OCI-M1 (cell line): ENCODE measurements at regions not wholly inside any gene's neighbourhood (a gene's known extent, or its start where the extent isn't known, plus 50 kb on each side); places are given as distances from the start of the nearest gene placed in this dataset.
A peak's percentile ranks its signal among the peaks of the same experiment; 100 is the strongest.
"Not testable (repeated sequence)": the region's sequence is repeated elsewhere in the genome, so short reads cannot be mapped to it uniquely, and the experiment has no call there.

Source experiments
- DNase-seq: peaks from one replicate; lab custom pipeline; 2025; lab: John Stamatoyannopoulos, UW

DNA sequence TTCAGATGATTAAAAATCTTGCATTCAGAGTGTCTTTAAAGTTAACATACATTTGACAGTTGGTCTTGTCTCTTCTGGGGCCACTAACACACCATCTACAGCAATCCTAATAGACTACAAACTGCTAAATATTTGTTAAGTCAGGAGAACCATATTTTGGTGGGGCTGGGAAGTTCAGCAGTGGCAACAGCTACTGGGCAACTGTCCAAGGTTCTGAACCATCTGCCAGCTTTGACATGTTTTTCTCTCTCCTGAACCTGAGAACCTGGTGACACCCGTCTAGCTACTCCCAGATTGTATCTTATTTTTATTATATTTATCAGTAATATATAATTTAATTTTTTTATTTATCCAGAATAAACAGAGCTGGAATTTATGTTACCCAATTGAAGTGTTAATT, 199.0 kb upstream of the DPYD start:
- peak; percentile 17 for DNase-seq

DNA sequence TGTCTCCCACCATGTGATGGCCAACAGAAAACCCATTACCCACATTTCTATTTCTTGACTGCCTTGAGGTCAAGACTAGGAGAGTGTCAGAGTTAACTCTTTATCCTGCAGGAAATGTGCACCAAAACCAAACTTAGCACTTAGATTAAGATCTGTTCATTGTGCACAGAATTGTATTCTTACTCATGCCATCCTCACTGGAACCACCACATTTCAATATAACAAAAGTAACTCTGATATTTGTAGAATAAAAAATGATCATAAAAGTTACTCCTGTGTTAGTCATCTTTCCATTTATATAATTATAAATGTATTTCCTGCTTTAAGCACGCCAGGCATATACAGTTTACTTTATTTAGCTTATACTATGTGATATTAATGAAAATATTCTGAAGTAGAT, 193.0 kb upstream of the DPYD start:
- DNase-seq = no peak

DNA sequence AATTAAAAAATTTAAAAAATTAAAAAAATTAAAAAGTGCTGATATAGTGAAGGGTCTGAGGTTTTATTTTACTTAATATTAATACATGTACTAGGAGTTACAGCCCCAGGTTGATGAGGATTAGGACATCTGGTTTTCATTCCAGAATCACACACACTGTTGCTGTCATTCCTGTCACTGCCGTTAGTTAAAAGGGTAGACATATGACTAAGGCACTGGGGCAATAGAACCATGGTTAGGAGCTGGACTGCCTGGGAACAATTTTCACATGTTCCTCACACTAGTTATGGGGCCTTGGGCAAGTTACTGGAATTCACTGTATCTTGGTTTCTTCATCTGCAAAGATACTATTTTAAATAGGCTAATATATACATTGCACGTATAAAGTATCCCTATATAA, 191.8 kb upstream of the DPYD start:
- no peak for DNase-seq

DNA sequence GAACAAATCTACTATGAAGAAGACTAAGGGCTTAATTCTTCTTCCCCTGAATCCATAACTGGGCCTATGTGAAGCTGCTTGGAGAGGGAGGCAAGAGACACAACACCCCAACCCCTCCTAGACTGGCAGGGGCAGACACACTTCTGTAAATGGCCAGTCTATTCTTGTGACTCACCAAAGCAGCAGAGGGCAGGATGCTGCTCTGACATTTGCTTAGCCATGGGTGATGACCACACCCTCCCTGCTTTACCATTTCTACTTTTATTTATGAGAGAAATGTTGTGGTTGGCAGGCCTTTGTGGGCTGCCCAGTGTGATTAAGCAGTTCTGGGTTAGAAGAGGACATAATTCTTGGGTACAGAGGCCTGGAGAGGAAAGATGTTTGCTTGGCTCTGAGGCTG, 189.8 kb upstream of the DPYD start:
- DNase-seq = no peak

DNA sequence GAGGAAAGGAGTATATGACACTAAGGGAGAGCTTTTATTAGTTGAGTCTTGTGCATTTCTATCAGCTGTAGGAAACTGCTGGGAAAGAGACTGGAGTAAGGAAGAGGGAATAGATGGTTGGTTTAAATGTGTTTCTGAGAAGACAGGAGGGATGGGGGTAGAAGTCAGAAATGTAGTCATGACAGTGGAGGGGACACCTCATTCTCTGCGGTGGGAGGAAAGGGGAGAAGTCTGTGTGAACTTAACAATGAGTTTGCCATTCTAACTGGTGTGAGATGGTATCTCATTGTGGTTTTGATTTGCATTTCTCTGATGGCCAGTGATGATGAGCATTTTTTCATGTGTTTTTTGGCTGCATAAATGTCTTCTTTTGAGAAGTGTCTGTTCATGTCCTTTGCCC, 187.5 kb upstream of the DPYD start:
- DNase-seq = not testable (repeated sequence)

DNA sequence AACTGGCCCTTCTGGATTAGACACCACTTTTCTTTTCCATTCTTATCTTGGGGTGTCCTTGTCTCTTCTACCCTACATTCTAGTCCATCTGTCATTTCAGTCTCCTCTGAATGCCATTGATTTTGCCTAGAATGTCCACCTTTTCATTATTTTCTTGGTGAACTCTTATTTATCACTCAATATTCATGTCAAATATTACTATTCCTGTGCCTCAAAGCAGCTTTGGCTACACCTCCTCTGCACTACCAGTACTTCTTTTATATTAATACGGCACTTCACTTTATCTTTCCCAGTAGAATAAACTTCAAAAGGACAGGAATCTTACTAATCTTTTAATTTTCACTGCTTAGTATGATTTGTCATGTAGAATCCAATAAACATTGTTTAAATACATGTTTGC, 186.4 kb upstream of the DPYD start:
- DNase-seq = no peak

DNA sequence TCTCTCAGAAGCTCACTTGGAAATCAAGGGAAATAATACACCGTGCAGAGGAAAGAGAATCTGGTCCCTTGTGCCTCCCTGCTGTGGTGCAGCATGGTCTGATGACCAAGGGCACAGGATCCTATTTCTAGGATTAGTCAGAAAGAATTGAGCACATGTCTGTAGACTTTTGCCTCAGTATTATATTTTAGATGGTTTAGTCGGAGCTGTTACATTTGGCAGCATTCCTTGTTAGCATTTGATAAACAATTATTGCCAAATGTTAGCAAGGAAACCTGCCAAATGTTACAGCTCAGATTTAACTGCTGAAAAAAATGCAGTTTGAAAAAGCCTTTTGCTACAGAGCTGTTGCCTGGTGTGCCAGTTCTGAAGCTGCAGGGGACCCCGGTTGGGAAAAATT, 183.5 kb upstream of the DPYD start:
- DNase-seq = no peak

DNA sequence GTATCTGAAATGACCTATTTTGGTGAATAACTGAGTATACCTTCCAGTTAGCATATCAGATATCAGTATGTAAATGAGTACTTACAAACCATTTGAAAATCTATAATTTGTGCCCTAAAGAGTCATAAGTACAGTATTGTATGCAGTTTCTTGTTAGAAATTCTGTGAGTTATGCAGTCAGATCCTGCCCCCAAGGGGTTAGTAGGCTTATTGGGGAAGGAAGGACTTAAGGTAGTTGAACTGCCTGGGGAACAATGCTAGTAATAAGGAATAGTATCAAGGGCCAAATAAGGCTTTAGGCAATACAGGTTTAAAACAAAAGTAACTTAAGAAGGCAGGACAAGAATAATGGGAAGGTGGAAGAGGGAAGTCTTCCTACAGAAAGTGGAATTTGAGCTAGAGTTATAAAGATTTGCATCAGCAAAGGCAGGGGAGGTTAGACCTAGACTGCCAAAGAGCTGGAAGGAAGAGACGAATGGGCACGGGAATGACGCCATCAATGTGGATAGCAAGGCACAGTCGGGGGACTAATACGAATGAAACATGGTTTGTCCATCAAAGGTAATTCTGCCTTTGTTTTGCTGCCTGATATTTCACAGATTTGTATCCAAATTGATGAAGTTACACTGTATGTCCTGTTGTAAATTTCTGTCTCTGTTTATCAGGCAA, 182.9 kb upstream of the DPYD start:
- DNase-seq = no peak

DNA sequence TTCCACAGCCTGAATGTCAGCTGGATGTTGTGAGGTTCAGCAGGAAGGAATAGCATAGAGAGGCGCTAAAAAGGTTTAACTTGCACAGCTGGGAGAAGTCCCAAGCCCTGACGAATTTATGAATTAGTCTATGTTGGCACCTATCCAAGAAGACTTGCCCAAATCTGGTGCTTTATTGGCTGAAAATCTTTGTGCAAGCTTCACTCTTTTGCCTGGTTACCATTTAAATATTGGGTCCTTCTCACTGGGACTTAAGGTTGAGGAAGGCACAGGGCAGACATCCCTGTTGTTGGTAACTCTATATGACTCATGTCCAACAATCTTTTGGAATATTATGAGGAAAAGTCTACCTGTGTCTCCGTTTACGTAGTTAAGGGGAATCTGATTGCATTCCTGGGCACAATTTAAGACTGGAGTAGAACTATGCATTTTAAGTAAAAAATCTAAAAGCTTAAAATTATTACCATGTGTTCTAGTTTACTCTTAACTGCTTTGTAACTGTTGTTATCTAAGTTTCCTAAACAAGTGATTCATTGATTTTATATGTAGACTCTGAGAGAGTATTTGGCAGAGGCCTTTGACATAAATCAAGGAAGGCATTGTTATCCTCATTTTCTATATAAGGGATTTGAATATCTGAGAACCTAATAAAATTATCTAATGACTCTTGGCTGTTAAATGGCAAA, 181.7 kb upstream of the DPYD start:
- DNase-seq = no peak

DNA sequence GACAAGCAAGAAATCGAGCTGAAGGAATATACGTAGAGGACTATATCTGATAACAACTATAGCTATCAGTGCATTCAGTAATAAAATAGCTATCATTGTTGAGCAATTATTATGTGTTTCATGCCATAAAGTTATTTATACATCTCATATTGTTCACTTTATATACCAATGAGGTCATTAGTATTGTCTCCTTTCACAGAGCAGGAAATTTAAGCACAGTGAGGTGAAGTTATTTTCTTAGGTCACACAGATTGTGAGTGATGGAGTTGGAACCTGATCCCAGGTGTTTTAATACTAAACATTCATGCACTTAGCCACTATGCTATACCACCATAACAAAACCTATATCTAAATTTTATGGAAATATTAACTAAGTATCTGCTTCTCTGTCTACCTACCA, 180.5 kb upstream of the DPYD start:
- no peak for DNase-seq

DNA sequence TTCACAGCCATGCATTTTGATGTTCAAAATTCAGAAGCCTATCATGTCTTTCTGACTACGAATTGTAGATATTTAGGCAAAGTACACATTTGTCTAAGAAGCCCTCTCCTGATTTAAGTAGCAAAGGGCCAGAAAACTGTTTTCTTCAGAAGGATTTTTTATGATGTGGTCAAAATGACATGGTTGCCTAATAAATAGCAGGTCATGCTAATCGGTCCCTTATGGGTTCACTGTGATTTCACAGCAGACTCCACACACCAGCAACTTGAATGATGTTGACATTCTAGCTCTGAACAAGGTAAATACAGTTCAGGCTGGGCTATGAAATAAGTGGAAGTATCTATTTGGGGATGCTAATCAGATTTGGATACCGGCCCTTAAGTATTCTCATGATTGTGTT, 178.7 kb upstream of the DPYD start:
- no peak for DNase-seq

DNA sequence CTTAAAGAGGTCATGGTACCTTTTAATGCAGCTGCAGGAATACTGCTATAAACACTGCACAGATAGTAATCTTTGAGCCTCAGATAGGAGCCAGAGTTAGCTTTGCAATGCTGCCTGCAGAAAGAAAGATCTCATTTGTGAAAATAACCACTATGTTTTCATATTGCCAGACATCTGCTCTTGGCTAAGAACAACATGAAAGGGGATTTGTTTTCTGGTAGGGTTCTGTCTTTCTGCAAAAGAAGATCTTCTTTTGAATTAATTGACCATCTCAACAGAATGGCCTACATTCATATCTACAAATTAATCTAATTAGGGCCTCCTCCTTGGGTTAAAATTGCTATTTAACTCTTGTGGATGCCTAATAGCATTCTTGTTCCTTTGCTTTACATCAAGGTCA, 177.6 kb upstream of the DPYD start:
- no peak for DNase-seq

DNA sequence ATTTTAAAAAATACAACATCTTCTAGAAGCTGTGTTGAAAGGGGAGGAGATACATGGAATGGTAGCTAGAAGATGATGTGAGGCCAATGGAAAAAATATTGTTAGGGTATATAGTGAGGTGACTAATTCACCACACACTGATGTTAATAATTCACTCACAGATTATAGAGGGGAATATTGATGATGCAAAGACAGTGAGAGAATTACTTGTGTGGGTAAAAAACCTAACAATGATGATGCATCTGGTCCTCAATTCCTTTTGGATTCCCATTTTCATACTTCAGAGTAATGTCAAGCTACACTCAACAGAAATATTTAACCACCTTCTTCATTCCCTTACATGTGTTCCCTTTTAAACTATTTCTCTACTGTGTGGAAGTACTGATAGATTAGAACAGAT, 169.5 kb upstream of the DPYD start:
- DNase-seq = no peak

DNA sequence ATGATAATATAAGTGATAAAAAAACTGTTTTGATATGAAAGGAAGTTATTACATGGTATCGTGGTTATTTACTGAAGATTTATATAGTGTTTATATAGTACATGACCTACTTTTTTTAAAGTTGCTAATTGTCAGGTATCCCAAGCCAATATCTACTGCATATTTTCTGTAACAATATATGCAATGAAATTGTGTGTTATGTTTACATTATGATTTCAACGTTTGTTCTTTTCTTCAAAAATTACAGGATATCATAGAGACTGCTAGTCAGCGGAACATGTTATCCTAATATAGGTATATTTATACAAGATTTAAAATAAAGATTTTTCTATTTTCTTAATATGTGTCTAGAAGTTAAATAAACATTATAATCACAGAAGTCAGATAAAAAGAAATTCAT, 167.5 kb upstream of the DPYD start:
- DNase-seq = no peak

DNA sequence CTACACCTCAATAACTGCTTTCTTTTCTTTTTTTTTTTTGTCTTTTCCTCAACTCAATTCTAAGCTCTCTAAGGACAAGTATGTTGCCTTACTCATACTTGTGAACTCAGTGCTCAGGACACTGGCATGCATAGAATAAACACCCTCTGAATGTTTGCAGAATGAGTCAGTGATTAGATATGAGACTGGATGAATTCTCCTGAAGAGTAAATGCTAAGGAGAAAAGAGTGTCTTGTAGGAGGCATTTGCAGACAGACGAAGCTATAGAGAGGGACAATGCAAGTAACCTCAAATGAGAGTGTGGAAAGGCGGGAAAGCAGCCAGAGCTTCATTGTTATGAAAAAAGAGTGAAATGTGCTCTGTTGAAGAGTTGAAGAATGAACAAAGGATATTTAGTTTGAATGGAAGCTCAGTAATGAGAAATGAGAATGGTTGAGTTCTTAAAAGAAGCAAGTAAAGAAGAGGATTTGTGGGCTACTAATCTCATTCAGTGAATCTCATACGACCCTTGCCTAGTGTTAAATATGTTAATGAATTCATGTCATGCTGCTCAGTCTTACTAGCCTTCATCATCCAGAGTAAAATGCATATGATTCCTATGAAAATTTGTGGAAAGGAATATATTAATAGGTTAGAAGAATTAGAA, 166.1 kb upstream of the DPYD start:
- DNase-seq = no peak

DNA sequence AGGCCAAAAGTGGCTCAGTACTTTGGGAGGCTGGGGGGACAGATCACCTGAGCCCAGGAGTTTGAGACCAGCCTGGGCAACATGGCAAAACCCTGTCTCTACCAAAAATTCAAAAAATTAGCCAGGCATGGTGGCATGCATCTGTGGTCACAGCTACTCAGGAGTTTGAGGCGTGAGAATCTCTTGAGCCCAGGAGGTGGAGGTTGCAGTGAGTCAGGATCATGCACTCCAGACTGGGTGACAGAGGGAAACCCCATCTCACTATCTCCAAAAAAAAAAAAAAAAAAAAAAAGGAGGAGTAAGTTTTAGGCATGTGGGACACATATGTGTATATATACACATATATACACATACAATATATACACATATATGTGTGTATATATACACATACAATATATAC, 165.3 kb upstream of the DPYD start:
- no peak for DNase-seq

DNA sequence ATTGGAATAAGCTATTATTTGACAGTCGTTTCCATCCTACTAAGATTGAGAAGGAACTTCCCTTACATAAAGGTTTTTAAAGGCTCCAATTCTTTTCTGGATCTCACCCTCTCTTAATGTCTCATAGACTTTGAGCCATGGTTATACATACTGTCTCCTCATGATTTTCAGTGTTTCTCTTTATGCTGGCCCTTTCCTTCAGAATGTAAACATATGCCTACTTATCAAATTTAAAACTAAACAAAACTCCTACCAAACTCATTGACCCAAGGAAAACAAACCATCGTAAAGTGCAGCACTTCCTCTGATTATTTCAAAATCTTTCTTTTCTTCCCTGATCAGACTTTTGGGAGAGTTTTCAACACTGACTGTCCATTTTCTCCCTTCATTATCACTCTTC, 163.4 kb upstream of the DPYD start:
- no peak for DNase-seq

DNA sequence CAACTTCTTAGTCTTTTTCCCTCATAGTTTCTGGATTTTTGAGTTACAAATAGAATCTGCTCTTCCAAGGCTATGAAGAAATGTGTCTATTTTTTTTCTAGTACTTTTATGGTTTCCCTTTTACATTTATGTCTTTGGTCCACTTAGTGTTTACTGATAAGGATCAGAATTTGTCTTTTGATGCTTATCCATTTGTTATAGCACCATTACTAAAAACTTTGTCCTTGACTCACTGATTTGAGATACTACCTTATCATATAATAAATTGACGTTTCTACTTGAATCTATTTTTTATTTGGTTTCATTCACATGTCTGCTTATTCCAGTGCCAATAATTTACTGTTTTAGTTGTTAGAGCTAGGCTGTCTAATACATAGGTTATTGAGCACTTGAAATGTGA, 161.1 kb upstream of the DPYD start:
- DNase-seq = no peak

DNA sequence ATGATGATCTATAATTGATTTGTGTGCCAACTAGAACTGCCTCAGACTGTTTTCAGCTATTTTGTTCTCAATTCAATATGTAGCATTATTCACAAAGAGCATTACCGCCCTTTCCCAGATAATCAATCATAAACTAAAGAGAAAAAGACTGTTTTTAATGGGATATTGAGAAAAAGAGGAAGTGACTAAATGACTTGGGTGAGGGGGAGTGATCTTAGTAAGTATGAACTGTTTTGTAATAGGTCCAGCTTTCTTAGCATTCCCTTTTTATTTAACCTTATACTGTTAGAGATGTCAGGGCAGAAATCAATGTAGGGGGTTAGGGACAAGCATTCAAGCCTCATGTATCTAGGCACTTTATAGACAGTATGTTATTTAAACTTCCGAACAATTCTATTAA, 157.8 kb upstream of the DPYD start:
- peak; percentile 62 for DNase-seq

DNA sequence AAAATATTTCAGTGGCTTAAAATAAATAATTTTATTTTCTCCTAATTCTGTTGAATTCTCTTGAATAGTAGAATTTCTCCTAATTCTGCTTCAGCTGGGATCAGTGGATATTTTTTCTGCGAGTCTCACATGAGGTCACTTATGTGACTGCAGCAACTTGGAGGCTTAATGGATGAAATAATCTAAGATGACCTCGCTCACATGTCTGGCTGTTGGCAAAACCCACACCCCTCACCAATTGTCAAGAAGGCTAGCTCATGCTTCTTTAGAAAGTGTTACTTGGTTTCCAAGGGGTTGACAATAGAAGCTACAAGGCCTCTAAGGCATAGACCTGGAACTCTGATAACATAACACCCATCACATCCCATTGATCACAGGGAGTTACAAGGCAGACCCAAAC, 156.9 kb upstream of the DPYD start:
- DNase-seq = no peak

DNA sequence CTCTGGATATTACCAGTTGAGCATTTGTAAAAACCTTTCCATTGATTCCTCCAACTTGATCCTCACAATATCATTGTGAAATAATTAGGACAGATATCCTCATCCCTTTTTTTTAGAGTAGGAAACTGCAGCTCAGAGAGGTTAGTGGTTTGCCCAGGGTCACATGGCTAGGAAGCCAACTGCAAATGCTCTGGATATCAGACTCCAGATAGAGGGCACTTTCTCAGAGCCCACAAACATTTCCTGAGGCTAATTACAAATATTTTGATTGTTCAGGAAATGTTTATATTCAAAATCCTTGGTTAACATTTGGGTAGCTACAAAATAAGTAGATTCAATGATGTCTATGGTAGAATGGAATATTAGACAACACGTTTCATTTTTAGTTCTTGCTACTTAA, 154.8 kb upstream of the DPYD start:
- DNase-seq = no peak

DNA sequence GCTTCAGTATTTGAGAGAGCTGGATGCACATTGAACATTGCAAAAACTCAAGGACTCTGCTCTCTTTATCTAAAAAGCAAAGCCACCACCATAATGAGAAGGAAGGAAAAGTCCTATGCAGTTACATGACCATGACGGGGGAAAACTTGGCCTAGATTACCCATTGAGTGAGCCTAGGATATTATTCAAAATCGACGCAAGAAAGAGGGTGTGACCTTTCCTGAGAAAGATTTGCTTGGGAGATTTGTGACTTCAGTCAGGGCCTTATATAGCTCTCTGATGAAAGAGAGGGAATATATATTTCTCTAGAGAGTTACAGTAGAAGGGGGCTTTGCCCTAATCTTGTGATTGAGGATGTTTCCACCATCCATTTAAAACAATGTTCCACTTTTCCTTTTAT, 153.0 kb upstream of the DPYD start:
- DNase-seq = no peak

DNA sequence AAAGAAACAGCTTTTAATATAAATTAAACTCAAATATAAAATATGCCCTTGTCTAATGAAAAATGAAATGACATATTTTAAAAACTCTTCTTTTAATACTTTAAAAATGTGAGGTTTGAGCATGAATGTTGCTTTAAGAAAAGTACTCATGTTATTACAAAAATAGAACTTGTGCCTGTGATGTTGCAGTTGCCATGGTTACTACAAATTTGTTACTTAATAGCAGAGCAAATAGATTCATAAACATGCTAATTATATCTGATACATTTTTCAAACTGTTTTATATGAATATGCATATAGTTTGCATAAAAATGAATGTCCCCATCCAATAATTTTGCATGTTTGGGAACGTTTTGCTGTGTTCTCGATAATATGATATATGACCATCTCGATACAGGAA, 152.3 kb upstream of the DPYD start:
- no peak for DNase-seq

DNA sequence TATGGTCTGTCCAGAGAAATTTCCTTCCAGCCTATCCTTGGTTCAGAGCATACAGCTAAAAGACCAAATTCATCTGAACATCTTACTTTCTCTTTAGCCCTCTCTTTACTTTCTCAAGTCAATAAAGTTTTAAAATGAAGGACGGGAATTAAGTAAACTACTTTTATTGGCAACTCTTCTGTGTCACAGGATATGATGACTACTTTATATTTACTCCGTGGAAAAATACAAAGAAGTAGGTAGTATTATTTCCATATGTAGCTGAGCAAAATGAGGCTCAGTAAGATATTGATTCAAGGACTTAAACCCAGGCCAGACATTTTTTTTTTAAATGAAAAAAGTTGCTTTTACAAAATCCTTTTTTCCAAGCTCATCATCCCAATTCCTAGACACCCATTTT, 151.2 kb upstream of the DPYD start:
- no peak for DNase-seq
